CD1c-positive myeloid dendritic cell (primary cell): ENCODE measurements at regions not wholly inside any gene's neighbourhood (a gene's known extent, or its start where the extent isn't known, plus 50 kb on each side); places are given as distances from the start of the nearest gene placed in this dataset.

ENCODE experiments used
- DNase-seq: peaks from one replicate; pipeline ENCODE4 v3.0.0-alpha.2; 2016; ENCODE audit errors: extremely low spot score

DNA sequence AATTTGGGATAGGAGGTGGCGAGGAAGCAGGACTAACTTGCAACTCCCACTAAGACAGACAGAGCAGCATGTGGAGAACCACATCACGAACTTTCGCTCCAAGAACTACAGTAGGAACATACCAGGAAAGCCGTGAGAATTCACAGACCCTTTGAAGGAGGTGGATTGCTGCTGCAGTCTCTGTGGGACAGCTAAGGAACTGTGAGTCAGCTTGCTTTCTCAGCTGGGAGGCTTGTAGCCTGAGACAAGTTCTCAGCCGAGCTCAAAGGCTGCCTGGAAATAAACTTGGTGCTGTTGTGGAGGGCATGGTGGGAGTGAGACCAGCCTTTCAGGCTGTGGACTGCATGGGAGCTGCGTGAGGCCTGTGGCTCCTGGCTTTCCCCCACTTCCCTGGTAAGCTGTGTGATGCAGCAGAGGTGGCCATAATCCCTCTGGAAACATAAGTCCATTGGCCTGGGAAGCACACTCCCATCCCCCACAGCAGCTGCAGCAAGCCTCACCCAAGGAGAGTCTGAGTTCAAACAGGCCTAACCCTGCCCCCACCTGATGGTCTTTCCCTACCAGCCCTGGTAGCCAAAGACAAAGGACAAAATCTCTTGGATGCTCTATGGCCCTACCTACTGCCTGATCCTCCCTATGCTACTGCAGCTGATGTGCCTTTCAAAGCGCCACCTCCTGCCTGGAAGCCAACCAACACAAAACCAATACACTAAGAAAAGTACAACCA, 441.1 kb upstream of the HTR2A start:
- DNase-seq = no peak

DNA sequence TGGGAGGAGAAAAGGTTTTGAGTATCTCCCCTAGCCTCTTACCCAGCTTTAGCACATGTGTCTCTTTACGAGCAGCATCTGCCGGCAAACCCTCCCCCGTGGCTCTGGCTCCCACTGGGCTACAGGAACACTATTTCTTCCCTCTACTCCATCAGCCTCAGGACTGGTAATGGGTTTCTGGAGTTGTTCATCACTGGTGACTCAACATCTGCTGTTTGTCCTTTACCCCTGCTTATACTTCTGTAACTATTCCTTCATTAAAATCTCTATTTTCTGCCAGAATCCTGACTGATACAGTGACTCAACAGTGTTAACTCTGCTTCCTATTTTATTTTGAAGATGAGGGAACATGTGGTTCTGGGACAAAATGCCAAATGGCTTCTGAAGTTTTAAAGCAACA, 437.3 kb upstream of the HTR2A start:
- no peak for DNase-seq

DNA sequence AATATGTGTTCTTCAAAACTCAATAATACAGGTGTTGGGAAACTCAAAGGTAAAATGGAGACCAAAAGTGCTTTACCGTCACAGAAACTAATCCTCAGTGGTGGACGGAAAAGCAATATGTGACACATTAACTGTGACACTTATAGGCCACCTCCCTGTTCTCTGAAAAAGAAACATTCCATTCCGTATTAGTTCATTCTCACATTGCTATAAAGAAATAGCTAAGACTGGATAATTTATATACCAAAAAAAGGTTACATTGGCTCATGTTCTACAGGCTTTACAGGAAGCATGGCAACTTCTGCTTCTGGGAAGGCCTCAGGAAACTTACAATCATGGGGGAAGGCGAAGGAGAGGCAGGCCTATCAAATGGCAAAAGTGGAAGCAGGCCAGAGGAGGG, 435.3 kb upstream of the HTR2A start:
- DNase-seq = no peak

DNA sequence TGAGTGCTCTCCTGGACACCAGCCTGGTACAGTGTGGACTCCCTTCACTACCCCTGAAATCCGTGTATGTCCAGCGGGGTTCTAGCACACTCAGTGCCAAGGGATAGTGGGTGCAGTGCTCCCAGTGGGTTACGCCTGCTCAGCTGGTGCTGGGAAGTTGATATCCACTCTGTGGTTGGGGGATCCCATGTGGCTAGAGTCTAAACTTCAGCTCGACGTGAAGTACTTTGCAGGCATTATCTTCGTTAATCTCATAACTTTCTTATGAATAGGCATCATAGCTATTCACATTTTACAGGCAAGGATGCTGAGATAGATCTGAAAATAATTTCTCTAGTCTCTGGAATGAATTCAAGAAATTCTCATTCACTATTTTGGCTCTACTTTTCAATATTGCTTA, 433.2 kb upstream of the HTR2A start:
- no peak for DNase-seq

DNA sequence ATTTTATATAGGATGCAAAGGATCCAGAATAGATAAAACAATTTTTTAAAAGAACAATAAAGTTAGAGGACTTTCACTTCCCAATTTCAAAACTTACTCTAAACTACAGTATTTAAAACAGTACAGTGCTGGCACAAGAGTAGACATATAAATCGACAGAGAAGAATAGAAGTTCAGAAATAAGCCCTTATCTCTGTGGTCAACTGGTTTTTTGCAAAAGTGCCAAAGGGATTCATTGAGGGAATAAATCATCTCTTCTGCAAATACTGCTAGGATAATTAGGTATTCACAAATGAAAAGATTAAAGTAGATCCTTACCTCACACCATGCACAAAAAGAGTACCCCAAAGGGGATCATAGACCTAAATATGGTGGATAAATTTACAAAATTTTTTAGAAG, 431.0 kb upstream of the HTR2A start:
- no peak for DNase-seq

DNA sequence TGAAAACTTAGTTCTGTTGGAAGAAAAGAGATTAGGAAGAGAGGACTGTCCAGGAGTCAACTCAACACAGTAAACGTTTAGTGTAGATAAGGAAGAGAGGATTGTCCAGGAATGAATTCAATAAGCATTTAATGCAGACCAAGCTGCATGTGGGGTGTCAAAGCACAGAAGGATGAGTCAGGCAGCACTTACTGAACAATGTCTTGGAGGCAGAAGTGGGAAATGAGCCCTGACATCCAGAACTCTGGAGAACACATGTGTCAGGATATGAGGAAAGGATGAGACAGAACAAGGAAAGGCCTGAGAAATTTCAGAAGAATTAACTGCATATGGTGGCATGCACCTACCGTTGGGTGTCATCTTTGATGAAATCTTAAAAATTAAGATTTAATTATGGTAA, 429.2 kb upstream of the HTR2A start:
- no peak for DNase-seq

DNA sequence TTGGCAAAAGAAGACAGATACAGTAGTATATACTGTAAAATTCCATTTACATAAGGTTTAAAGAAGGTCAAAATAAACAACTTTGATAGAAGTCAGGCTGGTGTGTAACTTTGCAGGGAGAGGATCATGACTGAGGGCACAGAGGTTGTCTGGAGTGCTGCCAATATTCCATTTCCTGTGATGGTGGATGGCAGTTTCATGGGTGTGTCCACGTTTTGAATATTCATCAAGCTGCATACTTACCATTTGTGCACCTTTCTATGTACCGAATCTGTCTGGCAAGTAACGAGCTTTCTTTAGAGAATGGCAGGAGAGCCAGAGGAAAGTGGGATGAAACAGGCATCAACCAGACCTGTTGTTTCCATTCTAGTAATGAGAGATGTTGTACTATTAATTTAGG, 420.5 kb upstream of the HTR2A start:
- DNase-seq = no peak

DNA sequence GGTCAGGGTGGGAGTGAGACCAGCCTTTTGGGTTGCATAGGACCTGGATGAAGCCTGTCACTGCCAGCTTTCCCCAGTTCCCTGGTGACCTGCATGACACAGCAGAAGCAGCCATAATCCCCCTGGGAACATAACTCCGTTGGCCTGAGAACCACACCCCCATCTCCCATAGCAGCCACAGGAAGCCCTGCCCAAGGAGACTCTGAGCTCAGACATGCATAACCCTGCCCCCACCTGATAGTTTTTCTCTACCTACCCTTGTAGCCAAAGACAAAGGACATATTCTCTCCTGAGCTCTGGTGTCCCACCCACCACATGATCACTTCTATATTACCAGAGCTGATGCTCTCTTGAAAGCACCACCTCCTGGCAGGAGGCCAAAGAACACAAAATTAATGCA, 413.5 kb upstream of the HTR2A start:
- DNase-seq = no peak

DNA sequence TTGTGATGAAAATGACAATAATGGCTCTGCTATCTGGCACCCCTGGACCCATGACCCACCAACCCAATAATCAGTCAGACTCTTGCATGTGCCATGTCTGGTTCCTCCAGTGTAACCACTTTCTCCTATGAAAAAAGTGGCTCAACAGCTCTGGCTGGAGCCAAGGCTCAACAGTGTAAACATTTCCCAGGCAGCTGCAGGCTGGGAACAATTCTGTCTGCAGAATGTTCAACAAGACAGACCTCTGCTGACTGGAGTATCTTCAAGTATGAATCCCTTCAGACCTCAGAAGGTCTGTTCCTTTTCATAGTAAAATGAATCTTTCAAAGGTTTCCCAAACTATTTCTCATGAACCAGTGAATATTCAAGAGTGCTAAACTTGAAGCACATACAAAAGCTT, 410.1 kb upstream of the HTR2A start:
- no peak for DNase-seq

DNA sequence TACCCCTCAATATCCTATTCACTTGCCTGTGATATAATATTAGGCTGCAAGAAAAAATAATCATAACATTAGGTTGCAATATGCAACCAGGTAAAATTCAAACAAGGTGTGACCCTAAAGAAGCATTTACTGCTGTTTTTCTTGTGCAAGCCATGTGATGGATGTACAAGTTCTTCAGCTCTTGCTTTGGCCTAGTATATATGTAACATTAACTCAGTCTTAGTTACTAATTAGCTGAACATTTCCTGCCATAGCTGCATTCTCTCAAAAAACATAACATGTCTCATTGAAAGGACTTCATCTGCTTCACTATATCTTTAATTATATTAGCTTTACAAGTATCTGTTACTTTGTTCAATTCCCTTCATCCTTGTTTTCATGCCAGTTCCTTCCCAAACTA, 406.8 kb upstream of the HTR2A start:
- no peak for DNase-seq

DNA sequence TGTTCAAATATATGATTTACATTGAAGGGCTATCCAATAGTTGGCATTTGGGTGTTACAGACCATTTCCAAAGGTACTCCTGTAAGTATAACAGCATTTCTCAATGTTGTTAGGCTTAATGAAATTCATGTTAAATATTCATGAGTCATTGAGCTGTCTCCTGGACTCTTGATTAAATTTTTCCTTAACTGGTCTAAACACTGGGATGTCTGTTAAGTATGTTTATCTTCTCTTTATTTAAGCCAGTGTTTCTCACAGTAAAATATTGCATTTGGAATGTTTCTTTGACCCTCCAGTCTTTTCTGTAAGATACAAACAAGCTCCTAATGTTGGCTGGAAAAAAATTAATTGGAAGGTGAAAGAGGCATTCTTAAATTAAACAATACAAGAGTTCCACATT, 402.5 kb upstream of the HTR2A start:
- no peak for DNase-seq

DNA sequence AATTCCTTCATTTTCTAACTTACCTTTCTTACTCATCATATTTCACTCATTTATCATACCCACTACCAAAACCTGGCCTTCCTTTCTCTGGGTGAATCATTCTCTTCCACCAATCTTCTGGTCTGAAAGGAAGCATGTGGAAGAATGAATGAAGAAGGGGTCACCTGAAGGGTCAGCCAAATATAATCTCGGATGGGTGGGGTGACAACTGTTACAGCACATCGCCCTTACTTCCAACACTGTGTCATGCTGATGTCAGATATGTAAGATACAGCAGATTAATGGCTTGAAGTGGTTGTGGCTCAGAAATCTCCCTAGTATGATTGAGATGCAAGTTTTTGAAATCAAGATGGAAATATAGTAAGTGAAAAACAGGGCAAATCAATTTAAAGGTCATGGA, 401.7 kb upstream of the HTR2A start:
- DNase-seq = no peak

DNA sequence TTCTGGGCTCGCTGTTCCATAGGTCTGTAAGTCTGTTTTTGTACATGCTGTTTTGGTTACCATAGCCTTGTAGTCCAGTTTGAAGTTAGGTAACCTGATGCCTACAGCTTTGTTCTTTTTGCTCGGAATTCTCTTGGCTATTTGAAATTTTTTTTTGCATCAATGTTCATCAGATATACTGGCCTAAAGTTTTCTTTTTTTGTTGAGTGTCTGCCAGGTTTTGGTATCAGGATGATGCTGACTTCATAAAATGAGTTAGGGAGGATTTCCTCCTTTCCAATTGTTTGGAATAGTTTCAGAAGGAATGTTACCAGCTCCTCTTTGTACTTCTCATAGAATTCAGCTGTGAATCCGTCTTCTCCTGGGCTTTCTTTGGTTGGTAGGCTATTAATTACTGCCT, 397.8 kb upstream of the HTR2A start:
- no peak for DNase-seq

DNA sequence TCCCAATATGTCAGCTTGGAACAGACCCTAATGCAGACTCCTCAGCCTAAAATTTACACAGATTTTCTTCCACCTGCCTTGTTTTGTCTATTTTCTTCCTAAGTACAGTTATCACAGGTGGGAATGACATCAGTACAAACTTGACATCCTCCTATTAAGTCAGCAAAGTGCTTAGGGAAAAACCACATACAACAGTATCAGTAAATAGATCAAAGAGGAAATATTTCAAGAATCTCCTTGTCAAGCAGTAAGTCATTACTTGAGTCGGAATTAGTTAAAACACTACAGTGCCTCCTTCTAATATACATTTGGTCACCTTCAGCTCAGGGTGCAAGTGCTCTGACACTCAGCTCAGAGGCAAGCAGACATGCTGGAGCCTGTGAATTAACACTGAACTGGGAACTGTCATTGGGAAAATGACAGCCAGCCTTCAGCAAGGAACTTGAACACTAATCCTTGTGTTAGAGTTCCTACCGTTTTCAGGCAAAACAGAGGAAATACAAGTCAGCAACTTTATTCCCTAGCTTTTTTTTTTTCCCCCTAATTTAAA, 394.3 kb upstream of the HTR2A start:
- DNase-seq = no peak

DNA sequence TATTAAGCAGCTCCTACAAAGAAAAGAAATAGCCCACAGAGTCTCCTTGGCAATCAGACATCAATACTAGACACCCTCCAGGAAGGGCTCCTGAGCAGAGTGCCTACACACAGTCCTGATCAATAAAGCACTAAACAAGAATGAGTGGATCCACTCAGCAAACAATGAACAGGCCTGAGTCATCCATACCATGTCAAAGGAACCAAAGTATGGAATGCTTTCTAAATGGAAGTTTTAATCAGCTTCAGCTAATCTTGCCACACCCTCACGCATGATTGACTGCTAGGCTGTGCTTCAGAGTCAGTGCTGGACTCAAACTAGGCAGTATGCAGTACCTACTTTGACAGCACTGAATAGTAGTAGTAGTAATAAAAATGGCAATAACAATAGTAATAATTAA, 392.7 kb upstream of the HTR2A start:
- no peak for DNase-seq

DNA sequence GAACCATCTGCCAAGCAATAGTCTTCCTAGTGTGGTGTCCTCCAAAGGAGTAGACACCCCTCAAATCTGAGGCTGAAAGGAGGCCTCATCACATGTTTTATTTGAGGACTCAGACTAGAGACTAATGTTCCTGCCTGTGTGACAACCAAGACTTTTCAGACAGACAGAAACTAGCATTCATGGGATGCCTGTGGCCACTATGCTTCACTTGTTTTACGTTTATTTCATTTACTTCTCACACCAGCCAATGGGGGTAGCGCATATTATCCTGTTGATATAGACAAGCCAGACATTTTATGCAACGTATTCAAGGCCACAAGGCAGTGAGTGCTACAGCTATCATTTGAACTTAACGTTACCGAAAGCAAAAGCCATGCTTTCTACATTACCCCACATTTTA, 391.7 kb upstream of the HTR2A start:
- DNase-seq = no peak

DNA sequence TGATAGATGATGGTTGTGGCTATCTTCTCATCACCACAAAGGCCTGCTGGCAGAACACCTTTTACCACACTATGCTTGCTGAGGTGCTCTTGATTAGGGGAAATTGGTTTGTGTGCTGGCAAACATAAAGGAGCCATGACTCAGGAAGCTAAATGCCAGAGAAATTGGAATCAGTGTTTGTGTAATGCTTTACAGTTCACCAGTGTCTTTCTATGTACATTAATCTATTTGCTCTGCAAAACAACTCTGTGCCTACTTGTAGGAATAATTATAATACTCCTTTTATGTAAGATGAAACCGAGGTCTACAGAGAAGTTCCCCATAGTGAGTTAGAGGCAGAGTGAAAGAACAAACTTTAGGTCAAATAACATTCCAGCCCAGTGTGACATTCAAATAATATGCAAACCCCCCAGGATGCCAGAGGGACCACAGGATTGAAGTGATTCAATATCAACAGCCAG, 390.5 kb upstream of the HTR2A start:
- no peak for DNase-seq

DNA sequence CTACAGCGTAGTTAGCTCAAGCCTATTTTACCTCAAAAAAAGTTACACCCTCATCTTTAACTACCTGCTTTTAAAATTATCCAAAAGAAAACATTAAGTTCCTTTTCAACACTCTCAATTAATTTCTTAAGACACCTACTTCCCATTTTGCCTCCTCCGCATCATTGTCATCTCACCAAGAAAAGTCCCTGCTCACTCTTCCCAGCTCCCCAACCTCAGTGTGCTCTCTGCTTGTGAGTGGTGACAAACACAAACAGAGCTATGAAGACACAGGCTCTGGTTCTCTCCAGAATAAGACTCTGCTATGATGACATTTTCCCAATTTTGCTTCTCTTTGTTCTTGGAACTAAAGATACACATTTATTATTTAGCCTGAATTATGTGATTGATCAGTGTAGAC, 385.1 kb upstream of the HTR2A start:
- no peak for DNase-seq

DNA sequence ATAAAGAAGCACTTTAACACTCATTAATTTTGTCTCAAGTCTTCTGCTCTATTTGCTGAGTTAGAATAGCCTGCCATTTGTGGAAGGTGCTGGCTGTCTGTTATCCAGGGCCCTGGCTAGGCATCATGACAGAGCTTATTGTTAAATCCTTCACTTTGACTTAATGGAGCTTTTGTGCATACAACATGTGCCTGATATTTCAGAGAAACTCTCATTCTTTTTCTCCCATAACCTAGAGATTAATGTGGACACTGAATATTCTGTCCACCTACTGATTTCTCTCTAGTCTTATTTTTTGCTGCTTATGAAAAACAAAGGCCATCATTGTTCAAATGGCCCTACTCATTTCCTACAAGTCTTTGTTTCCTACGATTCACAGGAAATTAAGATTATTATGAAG, 383.1 kb upstream of the HTR2A start:
- no peak for DNase-seq

DNA sequence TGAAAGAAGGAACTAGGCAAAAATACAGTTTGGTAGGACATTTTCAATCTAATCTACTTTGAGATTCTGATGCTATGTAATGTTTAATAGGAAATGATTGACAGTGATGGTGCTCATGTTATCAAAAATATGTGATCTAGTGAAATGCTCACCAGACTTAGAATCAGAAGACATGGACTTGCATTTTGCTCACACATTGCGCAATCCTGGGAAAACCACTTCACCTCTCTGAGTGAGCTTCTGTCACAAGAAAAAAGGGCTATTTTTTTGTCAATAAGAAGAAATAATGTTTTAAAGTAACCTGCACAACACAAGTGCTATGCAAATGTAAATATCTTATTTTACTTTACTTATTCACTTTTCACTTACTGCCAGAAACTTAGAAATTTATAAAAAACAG, 380.9 kb upstream of the HTR2A start:
- DNase-seq = no peak

DNA sequence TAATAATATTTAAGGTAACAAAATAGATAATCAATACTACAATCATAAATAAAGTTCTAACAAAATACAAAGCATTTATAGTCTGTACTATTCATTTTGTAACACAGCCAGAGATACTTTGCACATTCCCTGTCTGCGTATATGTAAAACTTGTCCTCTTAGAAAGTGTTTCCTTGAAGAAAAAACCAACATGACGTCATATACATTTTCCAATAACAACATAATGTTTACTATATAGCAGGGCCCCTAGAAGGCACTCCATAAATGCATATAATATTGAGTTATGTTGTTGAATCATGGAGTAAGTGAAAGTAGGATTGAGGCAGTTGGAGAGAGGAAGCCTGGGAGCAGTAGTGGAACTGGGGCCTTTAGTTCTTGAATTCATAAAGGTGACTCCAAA, 371.4 kb upstream of the HTR2A start:
- no peak for DNase-seq

DNA sequence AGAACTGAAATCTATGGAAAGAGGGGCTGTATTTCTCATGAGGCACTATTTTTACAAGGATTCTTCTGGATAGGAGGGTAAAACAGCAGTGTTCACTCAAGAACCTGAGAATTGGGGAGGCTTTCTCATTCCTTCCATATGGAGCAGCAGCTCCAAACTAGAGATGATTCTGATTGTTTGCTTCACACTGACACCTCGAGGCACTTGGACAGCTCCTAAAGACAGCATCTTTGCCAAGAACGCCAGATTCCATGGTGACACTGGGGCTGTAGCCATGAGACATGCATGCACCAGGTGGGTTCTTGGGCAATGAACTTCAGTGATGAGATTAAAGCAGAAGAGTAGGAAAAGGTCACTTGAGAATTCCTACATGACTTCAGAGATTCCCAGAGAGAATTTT, 361.5 kb upstream of the HTR2A start:
- no peak for DNase-seq

DNA sequence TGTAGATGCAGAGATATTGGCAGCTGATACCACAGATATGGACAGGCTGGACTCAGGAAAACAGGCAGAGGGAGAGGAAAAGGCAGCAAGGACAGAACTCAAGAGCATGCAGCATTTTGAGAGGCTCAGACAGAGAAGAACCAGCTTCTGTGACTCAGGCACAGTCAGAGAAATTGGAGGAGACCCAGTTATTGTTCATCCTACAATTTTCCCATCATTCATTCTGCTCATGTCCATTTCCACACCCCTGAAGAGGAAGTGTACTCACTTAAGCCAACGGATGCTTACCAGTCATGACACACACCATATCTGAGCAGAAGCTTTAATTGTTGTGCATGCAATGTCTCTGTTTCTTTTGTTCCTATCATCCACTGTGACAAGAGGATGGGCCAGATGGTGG, 359.8 kb upstream of the HTR2A start:
- DNase-seq = no peak

DNA sequence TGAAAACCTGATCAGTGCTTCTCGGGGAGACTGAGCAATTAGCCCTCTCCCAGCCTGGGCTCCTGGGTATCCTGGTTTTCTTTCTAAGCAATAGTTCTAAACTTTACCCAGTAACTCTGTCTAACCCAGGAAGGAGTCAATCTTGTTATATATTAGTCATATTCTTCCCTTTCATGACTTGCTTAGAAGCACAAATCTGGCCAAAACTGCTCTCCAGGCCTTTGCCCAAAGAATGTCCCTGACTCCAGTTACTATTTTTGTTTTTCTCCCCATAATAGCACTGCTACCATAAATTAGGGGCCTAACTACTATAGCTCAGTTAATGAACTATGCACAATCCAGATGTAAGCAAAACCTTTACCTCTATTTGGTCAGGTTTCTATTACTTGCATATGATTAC, 355.8 kb upstream of the HTR2A start:
- DNase-seq = no peak
